ENCODE measurements at regions not wholly inside any gene's neighbourhood (a gene's known extent, or its start where the extent isn't known, plus 50 kb on each side); places are given as distances from the start of the nearest gene placed in this dataset.

- DNase-seq (ENCODE audit: low spot score), result peak; percentile 69
These were observed 200.3 kb upstream of the IL12A start for GRCh38 chr3:159788291-159788690.

- DNase-seq (ENCODE audit: low spot score), result no peak
These were observed 199.6 kb upstream of the IL12A start for GRCh38 chr3:159789017-159789416.

GRCh38 chr3:159789742-159790635, 198.6 kb upstream of the IL12A start:
- no peak for DNase-seq (ENCODE audit: low spot score)

GRCh38 chr3:159791336-159791735, 197.3 kb upstream of the IL12A start:
- DNase-seq (ENCODE audit: low spot score), result no peak

- no peak for DNase-seq (ENCODE audit: low spot score)
These were observed 196.6 kb upstream of the IL12A start for GRCh38 chr3:159792070-159792469.

- no peak for DNase-seq (ENCODE audit: low spot score)
These were observed 193.6 kb upstream of the IL12A start for GRCh38 chr3:159795042-159795441.

- DNase-seq (ENCODE audit: low spot score), result no peak
These were observed 192.9 kb upstream of the IL12A start for GRCh38 chr3:159795681-159796175.

- DNase-seq (ENCODE audit: low spot score), result no peak
These were observed 192.4 kb upstream of the IL12A start for GRCh38 chr3:159796226-159796625.

GRCh38 chr3:159796744-159797143, 191.9 kb upstream of the IL12A start:
- DNase-seq (ENCODE audit: low spot score), result peak; percentile 93

- peak; percentile 29 for DNase-seq (ENCODE audit: low spot score)
These were observed 190.9 kb upstream of the IL12A start for GRCh38 chr3:159797771-159798170.

GRCh38 chr3:159798951-159799350, 189.7 kb upstream of the IL12A start:
- peak; percentile 97 for DNase-seq (ENCODE audit: low spot score)

GRCh38 chr3:159800434-159801155, 188.0 kb upstream of the IL12A start:
- DNase-seq (ENCODE audit: low spot score), result peak; percentile 68

- DNase-seq (ENCODE audit: low spot score), result no peak
These were observed 185.8 kb upstream of the IL12A start for GRCh38 chr3:159802864-159803263.

- DNase-seq (ENCODE audit: low spot score), result no peak
These were observed 185.2 kb upstream of the IL12A start for GRCh38 chr3:159803459-159803858.

- DNase-seq (ENCODE audit: low spot score), result peak; percentile 86
These were observed 183.8 kb upstream of the IL12A start for GRCh38 chr3:159804726-159805410.

GRCh38 chr3:159805411-159805772, 183.2 kb upstream of the IL12A start:
- DNase-seq (ENCODE audit: low spot score), result no peak

- DNase-seq (ENCODE audit: low spot score), result no peak
These were observed 182.2 kb upstream of the IL12A start for GRCh38 chr3:159806412-159806811.

GRCh38 chr3:159807137-159808040, 181.2 kb upstream of the IL12A start:
- no peak for DNase-seq (ENCODE audit: low spot score)

- peak; percentile 78 for DNase-seq (ENCODE audit: low spot score)
These were observed 174.7 kb upstream of the IL12A start for GRCh38 chr3:159813822-159814531.

GRCh38 chr3:159816512-159816911, 172.1 kb upstream of the IL12A start:
- no peak for DNase-seq (ENCODE audit: low spot score)

GRCh38 chr3:159817126-159817525, 171.5 kb upstream of the IL12A start:
- no peak for DNase-seq (ENCODE audit: low spot score)
